Smooth muscle cell of the brain vasculature (primary cell): ENCODE measurements at regions not wholly inside any gene's neighbourhood (a gene's known extent, or its start where the extent isn't known, plus 50 kb on each side); places are given as distances from the start of the nearest gene placed in this dataset.
A peak's percentile ranks its signal among the peaks of the same experiment; 100 is the strongest.
"Not testable (repeated sequence)": the region's sequence is repeated elsewhere in the genome, so short reads cannot be mapped to it uniquely, and the experiment has no call there.

ENCODE experiments used
- DNase-seq: peaks from one replicate; pipeline ENCODE4 v3.0.0-alpha.2; 2012; ENCODE audit warnings: low read depth, low spot score

- DNase-seq: no peak
Observed at GRCh38 chr13:39803156-39803555, 147.7 kb downstream of the COG6 start.

DNA sequence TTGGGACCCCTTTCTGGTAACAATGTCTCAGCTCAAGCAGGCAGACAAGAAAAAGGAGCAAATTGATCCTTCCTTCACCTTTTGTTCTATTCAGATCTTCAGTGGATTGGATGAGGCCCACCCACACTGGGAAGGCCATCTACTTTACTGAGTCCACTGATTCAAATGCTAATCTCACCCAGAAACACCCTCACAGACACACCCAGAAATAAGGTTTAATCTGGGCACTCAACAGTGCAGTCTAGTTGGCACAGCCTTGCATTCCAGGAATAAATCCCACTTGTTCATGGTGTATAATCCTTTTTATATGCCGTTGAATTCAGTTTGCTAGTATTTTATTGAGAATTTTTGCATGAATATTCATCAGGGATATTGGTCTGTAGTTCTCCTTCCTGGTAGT, 148.4 kb downstream of the COG6 start:
- no peak for DNase-seq

- no peak for DNase-seq
Observed at GRCh38 chr13:39804332-39805210, 149.1 kb downstream of the COG6 start.

DNA sequence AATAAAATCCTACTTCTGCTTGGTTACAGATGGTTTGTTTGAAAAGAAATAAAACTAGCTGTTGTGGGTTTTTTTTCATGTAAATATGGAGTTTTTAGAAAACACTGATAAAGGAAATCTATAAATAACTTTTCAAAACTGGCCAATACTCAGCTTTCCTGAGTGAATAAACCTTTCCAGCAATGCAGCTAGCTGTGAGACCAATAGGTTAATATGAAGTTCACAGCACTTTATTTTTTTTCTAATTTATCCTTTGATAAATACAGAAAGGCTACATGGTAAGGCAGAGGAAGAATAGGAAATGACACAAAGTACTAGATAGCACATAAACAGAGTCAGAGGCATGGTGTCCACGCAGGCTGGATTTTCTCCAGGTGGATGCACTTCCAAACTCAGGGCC, 154.0 kb downstream of the COG6 start:
- DNase-seq: no peak

DNA sequence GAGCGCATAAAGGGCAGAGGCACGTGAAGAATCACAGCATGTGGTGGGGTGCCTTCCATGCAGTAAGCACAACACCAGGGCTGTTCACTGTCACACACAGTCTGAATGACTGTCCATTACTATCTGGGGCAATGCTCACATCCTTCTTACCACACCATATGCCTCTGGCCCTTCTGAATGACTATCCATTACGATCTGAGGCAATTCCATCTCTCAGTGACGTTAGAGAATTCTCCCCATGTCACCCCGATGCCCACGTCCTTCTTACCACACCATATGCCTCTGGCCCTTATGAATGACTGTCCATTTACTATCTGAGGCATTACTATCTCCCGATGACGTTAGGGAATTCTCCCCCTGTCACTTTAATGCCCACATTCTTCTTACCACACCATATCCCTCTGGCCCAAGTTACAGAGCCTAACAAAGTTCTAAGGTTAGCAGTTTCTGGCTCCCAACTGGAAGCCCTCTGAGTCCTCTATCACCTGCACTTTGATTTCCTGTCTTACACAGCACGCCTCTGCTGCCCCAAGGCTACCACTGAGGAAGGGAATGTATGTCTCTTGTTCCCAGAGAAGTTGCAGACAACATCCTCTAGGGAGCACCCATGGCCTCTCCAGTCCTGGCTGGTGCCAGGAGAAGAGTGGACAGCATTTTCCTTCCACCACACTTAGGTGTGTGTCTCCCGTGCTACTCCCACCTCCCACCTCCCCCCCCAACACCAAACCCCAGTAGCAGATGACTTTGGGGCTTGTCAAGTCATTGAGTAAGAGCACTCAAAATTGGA, 154.8 kb downstream of the COG6 start:
- no peak for DNase-seq

DNA sequence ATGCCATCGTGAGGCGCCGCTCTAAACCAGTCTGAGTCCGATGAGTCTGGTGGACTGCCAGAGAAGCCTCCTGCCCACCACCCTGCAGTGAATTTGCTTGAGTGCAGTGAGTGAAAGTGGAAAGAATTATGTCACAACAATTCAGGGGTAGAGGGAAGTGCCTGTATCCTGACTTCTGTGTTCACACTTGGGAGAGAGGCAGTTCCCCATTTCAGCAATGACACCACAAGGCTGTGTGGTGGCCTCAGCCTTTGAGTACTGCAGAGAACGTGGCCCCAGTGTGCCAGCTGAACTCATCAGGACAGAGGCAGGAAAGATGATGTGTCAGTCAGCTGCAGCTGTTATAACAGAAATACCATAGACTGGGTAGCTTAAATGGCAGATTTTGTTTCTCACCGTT, 155.6 kb downstream of the COG6 start:
- no peak for DNase-seq

- DNase-seq: no peak
Observed at GRCh38 chr13:39811696-39812095, 156.2 kb downstream of the COG6 start.

- DNase-seq: no peak
Observed at GRCh38 chr13:39815345-39816111, 160.1 kb downstream of the COG6 start.

- DNase-seq: no peak
Observed at GRCh38 chr13:39816936-39817335, 161.5 kb downstream of the COG6 start.

DNA sequence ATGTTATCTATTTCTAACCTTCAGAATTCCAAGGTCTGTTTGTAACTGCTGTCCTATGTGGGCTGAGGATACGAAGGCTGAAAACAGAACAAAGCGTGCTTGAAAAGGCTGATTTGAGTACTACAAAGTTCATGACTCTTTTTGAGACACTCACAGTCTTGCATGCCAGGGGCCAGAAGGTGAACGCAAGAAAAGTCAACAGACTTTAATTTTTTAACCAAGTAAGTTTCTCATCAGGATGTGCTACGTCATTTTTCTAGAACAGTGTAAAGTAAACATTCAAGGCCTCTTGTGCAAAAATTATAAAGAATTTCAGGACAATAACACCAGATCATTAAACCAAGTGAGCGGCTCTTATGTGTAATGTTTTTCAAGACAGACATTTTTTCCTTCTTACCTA, 163.5 kb downstream of the COG6 start:
- no peak for DNase-seq

- DNase-seq: no peak
Observed at GRCh38 chr13:39820606-39821005, 165.1 kb downstream of the COG6 start.

GRCh38 chr13:39821977-39822376, 166.5 kb downstream of the COG6 start:
- DNase-seq: no peak

DNA sequence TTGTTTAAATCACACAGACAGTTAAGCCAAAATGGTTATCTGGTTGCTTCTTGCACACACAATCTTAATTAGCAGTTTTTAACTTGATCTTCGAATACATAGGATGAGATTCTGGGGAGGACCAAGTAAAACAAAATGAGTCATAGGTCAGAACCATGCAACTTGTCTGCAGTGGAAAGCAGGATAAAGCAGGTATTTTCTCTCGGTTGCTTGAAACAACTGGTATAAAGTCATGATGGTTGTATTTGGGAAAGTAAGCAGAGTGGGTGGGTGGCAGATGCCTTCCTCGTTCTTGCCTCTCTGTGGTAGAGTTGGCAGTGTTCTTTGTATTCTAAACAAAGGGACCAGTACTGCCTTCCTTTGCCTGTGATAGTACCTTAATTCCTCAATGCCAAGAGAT, 167.0 kb downstream of the COG6 start:
- no peak for DNase-seq

DNA sequence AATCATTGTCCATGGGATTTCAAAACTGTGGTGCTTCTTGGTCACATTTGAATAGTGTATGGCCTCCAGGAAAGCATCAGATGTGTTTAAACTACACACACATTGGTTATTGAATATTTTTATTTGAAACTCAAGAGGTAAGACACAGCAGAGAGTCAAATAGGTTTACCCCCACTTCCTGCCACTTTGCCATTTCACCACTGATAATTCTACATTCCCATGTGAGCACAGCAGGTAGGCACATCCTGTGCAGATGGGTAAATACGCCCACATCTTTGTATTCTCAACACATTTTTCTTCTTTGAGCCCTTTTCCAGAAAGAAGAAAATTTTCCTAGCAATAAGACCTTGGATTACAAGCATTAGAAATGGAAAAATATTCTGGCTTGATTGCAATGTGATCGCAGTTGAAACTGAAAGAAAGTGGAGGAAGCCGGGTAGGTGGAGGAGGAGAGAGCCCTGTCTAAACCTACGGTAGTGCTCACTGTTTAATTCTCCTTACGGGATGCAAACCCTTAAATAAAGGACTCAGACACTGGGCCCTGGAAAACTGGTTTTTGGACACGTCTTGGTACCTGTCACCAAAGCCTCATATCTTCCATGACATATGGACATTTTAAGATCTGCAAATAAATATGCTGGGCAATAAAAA, 167.7 kb downstream of the COG6 start:
- no peak for DNase-seq

- no peak for DNase-seq
Observed at GRCh38 chr13:39825886-39826285, 170.4 kb downstream of the COG6 start.

- DNase-seq: no peak
Observed at GRCh38 chr13:39835253-39835652, 179.8 kb downstream of the COG6 start.

DNA sequence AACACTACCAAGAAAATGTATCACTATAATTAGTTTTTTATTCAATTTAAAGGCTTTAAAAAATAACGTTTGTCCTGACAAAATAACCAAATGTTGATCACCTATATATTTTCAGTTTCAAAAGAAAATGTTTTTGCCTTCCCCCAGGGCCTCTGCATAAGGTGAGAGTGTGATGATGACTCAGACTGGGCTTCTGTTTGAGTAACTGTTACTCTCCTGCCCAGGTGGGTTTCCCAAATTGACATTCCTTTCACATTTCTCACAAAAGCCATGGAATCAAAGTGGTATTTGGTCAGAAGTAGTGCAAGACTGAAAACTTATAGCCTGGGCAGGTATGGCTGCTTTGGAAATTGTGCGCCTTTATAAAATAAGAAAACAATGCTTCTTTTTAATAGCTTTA, 180.6 kb downstream of the COG6 start:
- no peak for DNase-seq

GRCh38 chr13:39837866-39838265, 182.4 kb downstream of the COG6 start:
- not testable (repeated sequence) for DNase-seq

GRCh38 chr13:39840201-39840600, 184.7 kb downstream of the COG6 start:
- peak; percentile 49 for DNase-seq

GRCh38 chr13:39847336-39847735, 191.9 kb downstream of the COG6 start:
- no peak for DNase-seq

DNA sequence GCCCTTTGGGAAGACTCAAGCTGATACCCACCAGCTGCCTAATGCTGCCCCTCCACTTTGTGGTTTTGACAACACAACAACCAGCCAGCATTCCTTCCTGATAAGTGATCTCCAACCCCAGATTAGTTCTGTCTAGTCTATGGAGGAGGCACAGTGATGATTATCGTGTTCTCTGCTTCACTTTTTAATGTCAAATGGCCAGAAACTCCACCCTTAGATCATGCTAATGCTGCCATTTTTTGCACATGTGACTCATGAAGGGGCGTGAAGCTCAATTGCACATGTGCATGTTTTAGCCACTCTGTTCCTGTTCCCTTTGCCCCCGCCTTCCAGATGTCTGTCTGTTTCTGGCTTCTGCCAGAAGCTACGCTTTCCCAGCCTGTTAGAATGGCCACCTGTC, 199.8 kb downstream of the COG6 start:
- DNase-seq: no peak

- no peak for DNase-seq
Observed at GRCh38 chr13:39856714-39857113, 201.3 kb downstream of the COG6 start.
